ENCODE measurements at regions not wholly inside any gene's neighbourhood (a gene's known extent, or its start where the extent isn't known, plus 50 kb on each side); places are given as distances from the start of the nearest gene placed in this dataset.

DNA sequence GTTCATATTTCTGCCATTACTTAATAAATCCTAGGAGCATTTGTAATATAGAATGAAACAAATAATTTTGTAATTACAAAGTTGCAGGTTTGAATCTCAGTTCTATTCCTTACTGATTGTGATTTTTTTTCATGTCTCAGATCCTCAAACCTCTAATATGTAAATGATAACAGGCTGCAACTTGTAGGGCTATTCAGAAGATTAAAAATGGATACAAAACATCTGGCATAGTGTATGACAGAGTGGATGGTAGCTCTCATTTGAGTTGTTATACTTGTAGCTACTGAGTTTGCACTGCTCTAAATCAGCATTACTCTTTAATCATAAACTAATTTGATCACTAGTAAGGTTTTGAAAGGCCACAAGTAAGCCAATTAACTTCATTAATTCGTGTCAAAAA lies 406.3 kb upstream of the MGAT4C start:
- peaks cover 1% of the 10 kb centered on the region for H3K9me3 Mint-ChIP-seq
- H3K27ac Mint-ChIP-seq: no peak overlapping the region
- no peaks in the 10 kb centered on the region for H3K36me3 Mint-ChIP-seq
- H3K4me1 Mint-ChIP-seq: no peaks in the 10 kb centered on the region
- ATAC-seq (ENCODE audit: low read depth) (no peak), DNase-seq (ENCODE audit: low spot score in 2 of 2) (no peak)
- no peak overlapping the region for H3K4me3 Mint-ChIP-seq
- H3K27me3 Mint-ChIP-seq: no peaks in the 10 kb centered on the region

GRCh38 chr12:86660488-86661147 lies 404.4 kb upstream of the MGAT4C start:
- Mint-ChIP-seq H3K4me3 (no peak overlapping the region), H3K36me3 (no peaks in the 10 kb centered on the region), H3K9me3 (peaks cover 1% of the 10 kb centered on the region), H3K27me3 (no peaks in the 10 kb centered on the region), H3K27ac (no peak overlapping the region), H3K4me1 (no peaks in the 10 kb centered on the region)
- DNase-seq (ENCODE audit: low spot score in 2 of 2): no peak
- no peak for ATAC-seq (ENCODE audit: low read depth)

DNA sequence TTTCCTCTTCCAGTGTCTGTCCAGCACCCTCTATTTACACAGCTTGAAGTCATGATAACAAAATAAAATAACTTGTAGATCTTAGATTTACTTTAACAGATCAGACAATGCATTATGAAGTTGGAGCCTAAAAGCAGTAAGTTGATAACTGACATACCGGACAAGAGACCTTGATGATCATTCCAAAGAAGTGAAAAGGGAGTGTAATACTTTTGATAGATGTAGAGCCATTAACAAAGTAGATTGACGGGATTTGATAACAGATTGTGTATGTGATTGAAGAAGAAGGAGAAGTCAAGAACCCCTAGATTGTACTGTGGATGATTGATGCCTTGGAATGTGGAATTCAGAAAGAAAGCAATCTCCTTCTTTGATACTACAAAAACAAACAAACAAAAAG lies 403.8 kb upstream of the MGAT4C start:
- ATAC-seq (ENCODE audit: low read depth) (no peak), DNase-seq (ENCODE audit: low spot score in 2 of 2) (no peak)
- no peak overlapping the region for H3K27ac Mint-ChIP-seq
- no peak overlapping the region for H3K4me3 Mint-ChIP-seq
- H3K27me3 Mint-ChIP-seq: no peaks in the 10 kb centered on the region
- H3K4me1 Mint-ChIP-seq: no peaks in the 10 kb centered on the region
- peaks cover 1% of the 10 kb centered on the region for H3K9me3 Mint-ChIP-seq
- no peaks in the 10 kb centered on the region for H3K36me3 Mint-ChIP-seq

GRCh38 chr12:86658303-86658702 lies 402.1 kb upstream of the MGAT4C start:
- Mint-ChIP-seq H3K4me1 (no peaks in the 10 kb centered on the region), H3K9me3 (peaks cover 1% of the 10 kb centered on the region), H3K4me3 (no peak overlapping the region), H3K27me3 (no peaks in the 10 kb centered on the region), H3K27ac (no peak overlapping the region), H3K36me3 (no peaks in the 10 kb centered on the region)
- no peak for DNase-seq (ENCODE audit: low spot score in 2 of 2)
- ATAC-seq (ENCODE audit: low read depth): no peak

DNA sequence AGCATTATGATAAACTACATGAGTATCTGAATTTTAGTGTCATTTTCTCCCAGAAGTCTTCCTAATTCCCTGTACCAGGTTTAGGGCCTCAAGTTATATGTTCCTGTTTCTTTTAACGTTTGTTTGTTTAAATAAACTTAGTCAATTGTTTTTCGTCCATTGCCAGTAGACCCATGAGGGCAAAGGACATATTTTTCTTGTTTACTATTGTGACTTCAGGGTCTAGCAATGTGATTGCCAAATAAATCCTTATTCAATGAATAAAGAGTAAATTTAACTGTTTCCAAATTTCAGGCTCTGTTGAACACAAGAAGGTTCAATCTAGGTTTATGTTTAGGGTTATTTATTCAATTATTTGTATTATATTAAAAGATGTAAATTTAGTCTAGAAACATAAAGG lies 391.6 kb upstream of the MGAT4C start:
- Mint-ChIP-seq H3K4me1 (no peaks in the 10 kb centered on the region), H3K9me3 (no peaks in the 10 kb centered on the region), H3K4me3 (no peak overlapping the region), H3K27me3 (no peaks in the 10 kb centered on the region), H3K36me3 (no peaks in the 10 kb centered on the region), H3K27ac (no peak overlapping the region)
- ATAC-seq (ENCODE audit: low read depth): no peak
- DNase-seq (ENCODE audit: low spot score in 2 of 2): no peak

GRCh38 chr12:86634456-86635410 lies 378.5 kb upstream of the MGAT4C start:
- Mint-ChIP-seq H3K27me3 (no peaks in the 10 kb centered on the region), H3K27ac (no peak overlapping the region), H3K4me3 (no peak overlapping the region), H3K9me3 (peaks cover 3% of the 10 kb centered on the region), H3K4me1 (no peaks in the 10 kb centered on the region), H3K36me3 (no peaks in the 10 kb centered on the region)
- no peak for DNase-seq (ENCODE audit: low spot score in 2 of 2)
- ATAC-seq (ENCODE audit: low read depth): no peak

- Mint-ChIP-seq H3K9me3 (peaks cover 14% of the 10 kb centered on the region), H3K36me3 (no peaks in the 10 kb centered on the region), H3K27me3 (no peaks in the 10 kb centered on the region), H3K4me3 (no peak overlapping the region), H3K27ac (no peak overlapping the region), H3K4me1 (no peaks in the 10 kb centered on the region)
- DNase-seq (ENCODE audit: low spot score in 2 of 2): no peak
- ATAC-seq (ENCODE audit: low read depth): no peak
These were observed 370.8 kb upstream of the MGAT4C start for GRCh38 chr12:86627001-86627400.

- DNase-seq (ENCODE audit: low spot score in 2 of 2): no peak
- H3K4me1 Mint-ChIP-seq: no peaks in the 10 kb centered on the region
- no peak overlapping the region for H3K4me3 Mint-ChIP-seq
- H3K27me3 Mint-ChIP-seq: no peaks in the 10 kb centered on the region
- peaks cover 8% of the 10 kb centered on the region for H3K9me3 Mint-ChIP-seq
- no peaks in the 10 kb centered on the region for H3K36me3 Mint-ChIP-seq
- no peak for ATAC-seq (ENCODE audit: low read depth)
- H3K27ac Mint-ChIP-seq: no peak overlapping the region
These were observed 367.1 kb upstream of the MGAT4C start for GRCh38 chr12:86623267-86623666.

DNA sequence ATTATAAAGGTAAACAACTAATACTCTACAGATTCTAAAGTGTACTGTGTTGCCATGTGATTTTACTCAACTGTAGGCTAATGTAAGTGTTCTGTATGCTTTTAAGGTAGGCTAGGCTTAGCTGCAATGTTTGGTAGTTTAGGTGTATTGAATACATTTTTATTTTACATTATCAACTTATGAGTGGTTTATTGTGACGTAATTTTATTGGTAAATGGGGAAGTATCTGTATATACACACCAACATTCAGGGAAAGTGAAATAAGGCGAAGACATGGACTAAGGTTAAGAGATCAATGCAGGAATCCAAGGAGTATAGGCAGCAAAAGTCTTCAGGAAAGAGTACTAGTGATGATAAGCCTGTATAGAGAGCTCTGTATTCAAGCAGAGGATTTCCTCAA lies 365.8 kb upstream of the MGAT4C start:
- ATAC-seq (ENCODE audit: low read depth) (no peak), DNase-seq (ENCODE audit: low spot score in 2 of 2) (no peak)
- H3K36me3 Mint-ChIP-seq: no peaks in the 10 kb centered on the region
- H3K27ac Mint-ChIP-seq: no peak overlapping the region
- H3K9me3 Mint-ChIP-seq: peaks cover 6% of the 10 kb centered on the region
- no peak overlapping the region for H3K4me3 Mint-ChIP-seq
- no peaks in the 10 kb centered on the region for H3K4me1 Mint-ChIP-seq
- no peaks in the 10 kb centered on the region for H3K27me3 Mint-ChIP-seq

GRCh38 chr12:86613311-86613710 lies 357.1 kb upstream of the MGAT4C start:
- Mint-ChIP-seq H3K36me3 (no peaks in the 10 kb centered on the region), H3K4me3 (no peak overlapping the region), H3K27me3 (no peaks in the 10 kb centered on the region)

GRCh38 chr12:86608638-86609037 lies 352.4 kb upstream of the MGAT4C start:
- DNase-seq (ENCODE audit: low spot score in 2 of 2) (no peak), ATAC-seq (ENCODE audit: low read depth) (no peak)
- Mint-ChIP-seq H3K36me3 (no peaks in the 10 kb centered on the region), H3K27me3 (no peaks in the 10 kb centered on the region), H3K27ac (no peak overlapping the region), H3K4me1 (no peaks in the 10 kb centered on the region), H3K4me3 (no peak overlapping the region), H3K9me3 (no peaks in the 10 kb centered on the region)

More at GRCh38 chr12:86613311-86613710, 357.1 kb upstream of the MGAT4C start:
- Mint-ChIP-seq H3K9me3 (no peaks in the 10 kb centered on the region), H3K4me1 (no peaks in the 10 kb centered on the region), H3K27ac (no peak overlapping the region)
- DNase-seq (ENCODE audit: low spot score in 2 of 2): no peak
- no peak for ATAC-seq (ENCODE audit: low read depth)

DNA sequence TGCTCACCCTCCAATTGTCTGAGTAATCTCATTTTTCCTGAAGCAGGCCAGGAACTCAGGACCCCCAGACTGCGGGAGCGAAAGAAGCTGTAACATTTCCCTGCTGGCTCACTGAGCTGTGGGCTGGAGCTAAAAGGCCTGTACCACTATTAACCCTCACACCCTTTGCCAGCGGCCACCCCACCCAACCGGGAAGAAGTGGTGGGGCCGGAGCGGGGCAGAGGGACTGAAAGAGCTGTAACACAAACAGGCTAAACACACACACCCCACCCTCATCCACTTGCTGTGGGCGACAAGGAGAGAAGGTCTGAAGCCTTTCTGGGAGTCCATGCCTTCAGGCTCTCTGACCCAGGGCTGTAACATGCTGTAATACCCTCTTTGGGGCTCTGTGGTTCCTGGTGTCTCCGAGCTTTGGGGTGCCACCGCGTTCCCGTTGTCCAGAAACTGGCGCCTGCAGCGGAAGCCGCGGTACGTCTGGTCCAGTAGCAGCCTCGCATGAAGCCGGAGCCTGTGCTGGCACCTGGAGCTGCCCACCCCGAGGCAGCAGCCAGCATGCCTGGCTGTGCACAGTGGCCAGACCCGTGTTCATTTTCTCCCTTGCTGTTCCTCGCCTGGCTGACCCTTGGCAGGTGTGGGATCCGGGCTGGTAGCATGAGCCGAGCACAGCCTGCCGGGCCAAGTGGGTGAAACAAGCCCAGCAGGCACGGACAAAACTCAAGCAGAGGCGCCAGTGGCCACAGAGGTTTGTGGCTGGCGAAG lies 345.5 kb upstream of the MGAT4C start:
- ATAC-seq (ENCODE audit: low read depth) (no peak), DNase-seq (ENCODE audit: low spot score in 2 of 2) (no peak)
- Mint-ChIP-seq H3K27ac (no peak overlapping the region), H3K4me3 (no peak overlapping the region), H3K36me3 (no peaks in the 10 kb centered on the region), H3K27me3 (no peaks in the 10 kb centered on the region), H3K4me1 (no peaks in the 10 kb centered on the region), H3K9me3 (no peaks in the 10 kb centered on the region)

- no peak for DNase-seq (ENCODE audit: low spot score in 2 of 2)
- Mint-ChIP-seq H3K27me3 (no peaks in the 10 kb centered on the region), H3K27ac (no peak overlapping the region), H3K4me3 (no peak overlapping the region), H3K9me3 (no peaks in the 10 kb centered on the region), H3K36me3 (no peaks in the 10 kb centered on the region), H3K4me1 (no peaks in the 10 kb centered on the region)
- ATAC-seq (ENCODE audit: low read depth): no peak
These were observed 344.6 kb upstream of the MGAT4C start for GRCh38 chr12:86600664-86601231.

GRCh38 chr12:86597431-86597830 lies 341.2 kb upstream of the MGAT4C start:
- no peaks in the 10 kb centered on the region for H3K9me3 Mint-ChIP-seq
- H3K27me3 Mint-ChIP-seq: no peaks in the 10 kb centered on the region
- H3K36me3 Mint-ChIP-seq: no peaks in the 10 kb centered on the region
- DNase-seq (ENCODE audit: low spot score in 2 of 2) (no peak), ATAC-seq (ENCODE audit: low read depth) (no peak)
- no peaks in the 10 kb centered on the region for H3K4me1 Mint-ChIP-seq
- no peak overlapping the region for H3K4me3 Mint-ChIP-seq
- H3K27ac Mint-ChIP-seq: no peak overlapping the region

Measured in memory B cell (primary cell).